ENCODE measurements at regions not wholly inside any gene's neighbourhood (a gene's known extent, or its start where the extent isn't known, plus 50 kb on each side); places are given as distances from the start of the nearest gene placed in this dataset.

- TF ChIP-seq CTCF (IDR thresholded peaks at IDR 0.05) (no peak), POLR2A (IDR thresholded peaks at IDR 0.05) (no peak), EP300 (IDR thresholded peaks at IDR 0.05) (no peak)
Measured at GRCh38 chr22:48950151-48950915, 877.3 kb downstream of the BRD1 start.
